K562 (cell line): ENCODE measurements at regions not wholly inside any gene's neighbourhood (a gene's known extent, or its start where the extent isn't known, plus 50 kb on each side); places are given as distances from the start of the nearest gene placed in this dataset.

Source experiments
- ATAC-seq: fragments of 200-7000 bp; cut with Tn5 transposase; 3 replicates; pipeline ENCODE4 v1.9.1; 2020; ENCODE audit warnings: moderate library complexity
- BruUV-seq: library from RNA; stranded (reverse); fragments of 400-500 nt; replicated peaks from 2 replicates; lab custom pipeline; 2021; lab: Mats Ljungman, UMichigan
- CTCF ChIA-PET: fragments of 300-600 bp; formaldehyde crosslinking; extraction: SDS; loops from one replicate; lab custom pipeline; 2021; ENCODE audit warnings: low intra/inter-chr PET ratio; lab: Yijun Ruan, JAX
- POLR2A ChIA-PET: fragments of 300-600, 350-650 bp; sonication (Branson Sonifier 250); formaldehyde crosslinking; extraction: SDS; loops from one replicate; lab custom pipeline; 2021; ENCODE audit warnings: antibody characterized with exemption, inconsistent platforms; lab: Yijun Ruan, JAX
- DNase-seq, 4 experiments: peaks; one replicate each; pipeline versions ENCODE4 v3.0.0 to v3.0.0-alpha.2; 2011 to 2018; ENCODE audit warnings: low spot score in 3 of 4, mixed read lengths in 3 of 4; ENCODE audit errors: extremely low read depth in 1 of 4
- FAIRE-seq: peaks from 2 replicates; lab custom pipeline; 2011; peaks lifted over from hg19 to GRCh38; lab: Jason Lieb, UNC
- H2AFZ ChIP-seq: 2 replicates; pipeline ENCODE4 v1.6.0; 2011; ENCODE audit warnings: low read depth, low read length, control low read depth, inconsistent platforms
- H3K27ac ChIP-seq: fragments of 200-600 bp; 3 replicates; pipeline ENCODE4 v1.8.0; 2011; ENCODE audit warnings: low read depth, mild to moderate bottlenecking, control low read depth, inconsistent platforms, low read length, moderate library complexity, mixed read lengths; ENCODE audit errors: extremely low read depth
- H3K27me3 ChIP-seq, 2 experiments: fragments of 300-600 bp in 1 of 2; 2 replicates in 1 of 2; 3 replicates in 1 of 2; pipeline versions ENCODE4 v1.6.0 to v1.8.0; 2011; ENCODE audit warnings: inconsistent platforms in 2 of 2, low read length in 2 of 2, mild to moderate bottlenecking in 1 of 2, mixed read lengths in 1 of 2, moderate library complexity in 1 of 2; ENCODE audit not compliant: control insufficient read depth in 2 of 2, insufficient read depth in 2 of 2
- H3K36me3 ChIP-seq: fragments of 300-600 bp; 3 replicates; pipeline ENCODE4 v1.8.0; 2011; ENCODE audit warnings: mild to moderate bottlenecking, low read length, inconsistent platforms; ENCODE audit not compliant: control insufficient read depth, insufficient read depth
- H3K4me1 ChIP-seq, 2 experiments: fragments of 200-600 bp in 1 of 2; replicated peaks in 1 of 2; 2 replicates in 1 of 2; 3 replicates in 1 of 2; pipeline versions ENCODE4 v1.5.1 to v1.8.0; 2011; ENCODE audit warnings: inconsistent platforms in 2 of 2, low read length in 2 of 2, mild to moderate bottlenecking in 1 of 2, mixed read lengths in 1 of 2, moderate library complexity in 1 of 2; ENCODE audit not compliant: control insufficient read depth in 2 of 2, insufficient read depth in 2 of 2
- H3K4me2 ChIP-seq: 2 replicates; pipeline ENCODE4 v1.6.1; 2011; ENCODE audit warnings: low read length, control low read depth, inconsistent platforms, mixed read lengths; ENCODE audit not compliant: insufficient read depth
- H3K4me3 ChIP-seq: fragments of 200-600 bp; sonication (generic), shearing (Covaris generic); 2 replicates; pipeline ENCODE4 v1.5.1; 2016; ENCODE audit warnings: control low read depth, inconsistent platforms
- H3K79me2 ChIP-seq: fragments of 200-600 bp; 3 replicates; pipeline ENCODE4 v1.8.0; 2011; ENCODE audit warnings: low read length, inconsistent platforms; ENCODE audit not compliant: control insufficient read depth, insufficient read depth
- H3K9ac ChIP-seq, 2 experiments: 2 replicates each; pipeline versions ENCODE4 v1.6.0 to v1.6.1; 2011; ENCODE audit warnings: low read depth in 2 of 2, low read length in 2 of 2, control low read depth in 1 of 2, inconsistent platforms in 1 of 2, mild to moderate bottlenecking in 1 of 2, mixed read lengths in 1 of 2; ENCODE audit not compliant: insufficient read depth in 1 of 2
- H3K9me1 ChIP-seq: one replicate; pipeline ENCODE4 v1.6.0; 2011; ENCODE audit warnings: inconsistent platforms, mild to moderate bottlenecking, low read length, moderate library complexity; ENCODE audit not compliant: control insufficient read depth, insufficient read depth
- H3K9me3 ChIP-seq: replicated peaks from 2 replicates; pipeline ENCODE4 v1.5.1; 2011; ENCODE audit warnings: low read depth, low read length, inconsistent platforms; ENCODE audit not compliant: control insufficient read depth, insufficient read depth
- H4K20me1 ChIP-seq: replicated peaks from 2 replicates; pipeline ENCODE4 v1.6.1; 2011; ENCODE audit warnings: low read length, inconsistent platforms, mixed read lengths; ENCODE audit not compliant: control insufficient read depth, insufficient read depth
- CHCHD3 ChIP-seq: fragments of 250-450 bp; sonication (Bioruptor Pico); IDR thresholded peaks from 2 replicates; pipeline ENCODE4 v2.1.2; 2022; ENCODE audit warnings: mild to moderate bottlenecking
- HEY1 ChIP-seq: fragments of 250-450 bp; sonication (Bioruptor Pico); IDR thresholded peaks from 2 replicates; pipeline ENCODE4 v1.5.0; 2020; ENCODE audit warnings: mild to moderate bottlenecking, moderate library complexity, borderline replicate concordance
- NCOA4 ChIP-seq: fragments of 450-650 bp; IDR thresholded peaks from 2 replicates; pipeline ENCODE4 v1.6.1; 2018; ENCODE audit warnings: mild to moderate bottlenecking; ENCODE audit not compliant: partially characterized antibody
- NFYB ChIP-seq: IDR thresholded peaks from 2 replicates; pipeline ENCODE4 v1.6.1; 2011; ENCODE audit warnings: mild to moderate bottlenecking, moderate library complexity; ENCODE audit not compliant: insufficient read length; ENCODE audit errors: extremely low read depth
- NR3C1 ChIP-seq: sonication (generic); formaldehyde crosslinking; IDR thresholded peaks from 2 replicates; pipeline ENCODE4 v1.8.1; 2022; ENCODE audit warnings: missing genetic modification reagents
- RAD51 ChIP-seq: fragments of 450-650 bp; IDR thresholded peaks from 2 replicates; pipeline ENCODE4 v1.7.1; 2016; ENCODE audit warnings: low read depth, mild to moderate bottlenecking, borderline replicate concordance
- TSC22D4 ChIP-seq: fragments of 450-650 bp; IDR thresholded peaks from 2 replicates; pipeline ENCODE4 v1.6.1; 2016; ENCODE audit warnings: missing genetic modification characterization, missing biosample characterization, control low read depth
- ZNF668 ChIP-seq: fragments of 250-450 bp; sonication (Bioruptor Pico); IDR thresholded peaks from 2 replicates; pipeline ENCODE4 v1.8.0; 2022; ENCODE audit warnings: mild to moderate bottlenecking, inconsistent platforms
- ZNF75A ChIP-seq: fragments of 450-650 bp; formaldehyde crosslinking; IDR thresholded peaks from 2 replicates; pipeline ENCODE4 v1.4.0; 2020; ENCODE audit warnings: mild to moderate bottlenecking
- WGBS: fragments of 100-300 bp; shearing (Covaris generic); methylation state at CpG from one replicate; pipeline ENCODE4 v1.1.6; 2016; ENCODE audit warnings: low coverage, mixed read lengths; ENCODE audit not compliant: insufficient coverage; ENCODE audit errors: missing lambda C conversion rate; 5-methylcytosine and 5-hydroxymethylcytosine counted together
- in situ Hi-C: fragments of 300-500 bp; cut with MboI; formaldehyde crosslinking; loops from 4 replicates; pipeline ENCODE4 v1.15.0; 2018; ENCODE audit warnings: inconsistent platforms, mixed read lengths
- intact Hi-C: fragments of 100-400 bp; cut with micrococcal nuclease; formaldehyde crosslinking; loops from 2 replicates; pipeline ENCODE4 v1.14.2; 2022

DNA sequence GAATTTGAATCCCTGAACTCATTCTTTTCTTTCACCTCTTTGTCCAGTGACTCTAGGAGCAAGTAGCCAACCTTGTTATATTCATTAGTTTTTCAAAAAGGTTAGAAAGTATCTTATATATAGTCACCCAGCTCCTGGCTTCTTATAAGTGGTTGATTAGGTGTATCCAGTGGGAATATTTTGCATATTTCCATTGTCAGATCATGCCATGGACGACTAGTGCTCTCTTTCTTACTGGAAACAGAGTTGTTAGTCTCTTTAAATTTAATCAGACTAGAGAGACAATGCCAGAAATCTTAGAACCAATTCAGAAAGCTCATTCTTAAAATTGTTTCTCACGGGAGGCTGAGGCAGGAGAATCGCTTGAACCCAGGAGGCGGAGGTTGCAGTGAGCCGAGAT is 73.4 kb downstream of the CHRD start:
- ATAC-seq (no peak), FAIRE-seq (no peak), DNase-seq (no peak)
- H3K4me1 ChIP-seq = no peaks in the 10 kb centered on the region
- no peaks in the 10 kb centered on the region for H3K36me3 ChIP-seq
- TF ChIP-seq HEY1 (CRISPR knock-in tag) = no peak
- TF ChIP-seq TSC22D4 (tag) = no peak
- TF ChIP-seq RAD51 = no peak
- no peak for TF ChIP-seq ZNF75A (CRISPR knock-in tag)
- TF ChIP-seq CHCHD3 (CRISPR knock-in tag) = no peak
- TF ChIP-seq NCOA4 = no peak
- TF ChIP-seq NFYB = no peak
- TF ChIP-seq ZNF668 (CRISPR knock-in tag) = no peak
- TF ChIP-seq NR3C1 (CRISPR knock-in tag) = no peak
- H3K9me1 ChIP-seq = no peaks in the 10 kb centered on the region
- 0% methylated on average over 5 of the region's 5 CpGs for WGBS
- ChIA-PET POLR2A (interaction anchor here (0.7 to 0.8 kb wide), 2 partner anchors 8 to 63 kb away, joined by 3 read pairs; no protein-coding TSS in a partner anchor), CTCF (no interaction called here)
- H3K27me3 ChIP-seq = peaks cover 13 to 26% of the 10 kb centered on the region in 2 experiments; a peak in 3 of 5 replicates
- H4K20me1 ChIP-seq = no peaks in the 10 kb centered on the region
- no peaks in the 10 kb centered on the region for H3K9me3 ChIP-seq
- H3K4me3 ChIP-seq = no peak overlapping the region
- H2AFZ ChIP-seq = no peak overlapping the region
- in situ Hi-C loops = no loop called here
- H3K79me2 ChIP-seq = no peaks in the 10 kb centered on the region
- BruUV-seq = no TSS peak
- intact Hi-C loops = no loop called here
- H3K27ac ChIP-seq = no peak overlapping the region
- H3K4me2 ChIP-seq = no peak overlapping the region
- H3K9ac ChIP-seq = no peak overlapping the region
